Esophagus muscularis mucosa (tissue), 4 donors: ENCODE measurements at regions not wholly inside any gene's neighbourhood (a gene's known extent, or its start where the extent isn't known, plus 50 kb on each side); places are given as distances from the start of the nearest gene placed in this dataset.

Source experiments
- CTCF ChIP-seq, 3 experiments: fragments of 200-600 bp in 2 of 3; fragments of 450-650 bp in 1 of 3; sonication (generic) in 2 of 3; IDR thresholded peaks; one replicate each; pipeline ENCODE4 v1.5.1; 2017 to 2019; ENCODE audit warnings: antibody characterized with exemption in 3 of 3, mild to moderate bottlenecking in 2 of 3, moderate library complexity in 1 of 3
- EP300 ChIP-seq: sonication (generic); formaldehyde crosslinking; IDR thresholded peaks from one replicate; pipeline ENCODE4 v1.6.1; 2017; ENCODE audit warnings: antibody characterized with exemption
- POLR2A ChIP-seq: fragments of 450-650 bp; IDR thresholded peaks from one replicate; pipeline ENCODE4 v1.6.1; 2017; ENCODE audit warnings: antibody characterized with exemption, moderate library complexity, mild to moderate bottlenecking, low read depth
- POLR2AphosphoS5 ChIP-seq, 2 donors: sonication (generic); formaldehyde crosslinking; IDR thresholded peaks; one replicate each; pipeline ENCODE4 v1.6.1; 2017; ENCODE audit warnings: antibody characterized with exemption in 2 of 2

- TF ChIP-seq CTCF (IDR thresholded peaks at IDR 0.05) (no peak), EP300 (no peak), POLR2A (no peak), POLR2AphosphoS5 (IDR thresholded peaks at IDR 0.05) (no peak)
Measured at GRCh38 chr6:166767230-166767629, 140.2 kb upstream of the RPS6KA2 start.
